Stimulated activated CD4-positive, alpha-beta T cell treated with anti-CD3 and anti-CD28 coated beads, Interleukin-12 subunit alpha, Interleukin-12 subunit beta, amount 100 ng/mL, for 48 hours (primary cell): ENCODE measurements at regions not wholly inside any gene's neighbourhood (a gene's known extent, or its start where the extent isn't known, plus 50 kb on each side); places are given as distances from the start of the nearest gene placed in this dataset.

Experiments used
- DNase-seq, 3 donors: peaks; one replicate each; pipeline ENCODE4 v3.0.0-alpha.2; 2020; ENCODE audit warnings: low read depth in 2 of 3, low spot score in 1 of 3

DNA sequence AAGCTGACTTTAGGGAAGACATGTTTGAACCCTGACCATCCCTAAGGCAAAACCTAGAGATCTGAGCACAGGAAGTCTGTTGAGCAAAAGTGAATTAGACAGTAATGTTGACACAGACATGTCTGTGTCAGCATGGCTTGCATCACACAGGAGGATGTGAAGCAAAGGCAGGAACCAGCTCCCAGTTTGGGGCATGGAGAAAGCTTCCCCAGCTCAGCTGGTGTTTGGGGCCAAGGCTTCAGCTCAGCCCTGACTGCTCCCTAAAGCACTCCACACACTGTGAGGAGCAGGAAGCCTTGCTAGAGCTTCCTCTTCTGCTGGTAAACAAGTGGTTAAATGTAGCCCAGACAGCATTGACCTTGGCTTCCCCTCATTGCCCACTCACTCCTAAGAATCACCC, 153.8 kb upstream of the UBL3 start:
- no peak for DNase-seq

- DNase-seq = no peak
These were observed 152.2 kb upstream of the UBL3 start for GRCh38 chr13:30002577-30002976.

- DNase-seq = no peak
These were observed 150.0 kb upstream of the UBL3 start for GRCh38 chr13:30000370-30000765.

- DNase-seq = no peak
These were observed 149.3 kb upstream of the UBL3 start for GRCh38 chr13:29999492-30000369.

DNA sequence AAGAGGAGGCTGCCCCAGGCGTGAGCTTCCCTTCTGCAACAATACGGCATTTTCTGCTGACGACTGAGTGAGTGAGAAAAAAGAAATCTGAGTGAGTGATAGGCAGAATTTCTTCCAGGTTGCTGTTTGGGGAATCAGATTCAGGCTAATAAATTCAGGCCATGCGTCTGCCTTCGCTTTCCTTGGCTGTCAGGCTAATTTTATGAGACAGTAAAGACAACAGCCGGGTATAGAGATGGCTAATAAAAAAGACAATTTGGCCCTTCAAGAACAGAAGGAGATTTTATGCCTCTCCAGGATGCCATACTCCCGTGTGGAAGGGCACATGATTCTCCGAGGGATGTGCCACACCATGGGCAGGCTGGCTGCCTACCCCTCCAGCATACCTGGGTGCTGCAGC, 145.9 kb upstream of the UBL3 start:
- no peak for DNase-seq

DNA sequence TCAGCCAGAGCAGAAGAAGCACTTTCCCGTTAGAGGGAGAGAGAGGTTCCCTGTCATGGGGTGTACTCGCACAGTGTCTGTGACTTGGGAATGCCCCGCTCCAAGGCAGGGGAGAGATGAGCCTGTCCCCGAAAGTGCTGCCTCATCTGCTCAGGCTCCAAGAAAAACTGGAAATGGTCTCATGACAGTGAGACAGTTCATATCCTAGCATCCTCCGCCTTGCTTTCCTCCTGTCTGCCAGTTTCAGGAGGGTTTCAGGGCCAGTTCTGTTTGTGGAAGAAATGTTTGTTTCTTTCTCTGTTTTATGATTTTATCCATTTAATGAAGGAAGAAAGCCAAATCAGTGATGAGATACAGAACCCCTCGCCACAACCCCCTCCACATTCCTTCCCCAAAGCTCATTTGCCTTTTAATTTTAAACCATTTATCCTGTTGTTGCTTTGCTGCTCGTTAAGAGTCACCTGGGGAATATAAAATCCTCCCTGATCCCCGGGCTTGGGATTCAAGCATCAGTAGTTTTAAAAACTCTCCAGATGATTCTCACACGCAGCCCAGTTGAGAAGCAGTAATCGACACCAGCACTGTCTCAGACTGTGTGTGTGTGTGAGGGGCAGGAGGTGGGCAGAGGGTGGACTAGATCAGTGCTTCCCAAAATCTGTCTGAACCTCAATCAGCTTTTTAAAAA, 144.6 kb upstream of the UBL3 start:
- DNase-seq = no peak

GRCh38 chr13:29993716-29994488, 143.5 kb upstream of the UBL3 start:
- DNase-seq = no peak

GRCh38 chr13:29993196-29993595, 142.8 kb upstream of the UBL3 start:
- DNase-seq = no peak

DNA sequence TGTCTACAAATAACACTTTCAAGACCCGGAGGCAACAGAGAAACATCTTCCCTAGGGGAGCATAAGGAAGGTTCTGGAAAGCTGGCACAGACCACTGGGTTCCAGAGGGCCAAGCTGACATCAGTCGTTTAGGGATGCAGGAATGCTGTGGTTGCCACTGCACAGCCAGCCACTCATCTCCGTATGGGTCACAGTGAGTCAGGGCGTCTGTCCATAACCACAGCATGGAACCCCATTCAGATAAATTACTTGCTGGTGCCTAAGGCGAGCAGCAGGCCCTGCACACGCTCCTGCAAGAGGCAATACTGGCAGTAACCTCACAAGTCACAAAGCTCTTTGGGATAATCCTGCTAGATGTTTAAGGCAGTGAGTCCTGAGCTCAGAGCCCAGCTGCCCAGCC, 140.9 kb upstream of the UBL3 start:
- no peak for DNase-seq

DNA sequence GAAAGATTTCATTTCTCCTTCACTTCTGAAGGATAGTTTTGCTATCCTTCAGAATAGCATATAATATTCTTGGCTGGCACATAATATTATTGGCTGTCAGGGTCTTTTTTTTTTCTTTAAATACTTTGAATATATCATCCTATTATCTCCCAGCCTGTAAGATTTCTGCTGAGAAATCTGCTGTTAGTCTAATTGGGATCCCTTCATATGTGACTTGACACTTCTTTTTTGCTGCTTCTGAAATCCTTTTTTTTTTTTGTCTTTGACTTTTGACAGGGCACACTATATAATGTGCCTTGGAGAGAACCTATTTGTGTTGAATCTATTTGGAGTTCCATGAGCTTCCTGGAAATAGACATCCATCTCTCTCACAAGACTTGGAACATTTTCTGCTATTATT, 136.9 kb upstream of the UBL3 start:
- no peak for DNase-seq

DNA sequence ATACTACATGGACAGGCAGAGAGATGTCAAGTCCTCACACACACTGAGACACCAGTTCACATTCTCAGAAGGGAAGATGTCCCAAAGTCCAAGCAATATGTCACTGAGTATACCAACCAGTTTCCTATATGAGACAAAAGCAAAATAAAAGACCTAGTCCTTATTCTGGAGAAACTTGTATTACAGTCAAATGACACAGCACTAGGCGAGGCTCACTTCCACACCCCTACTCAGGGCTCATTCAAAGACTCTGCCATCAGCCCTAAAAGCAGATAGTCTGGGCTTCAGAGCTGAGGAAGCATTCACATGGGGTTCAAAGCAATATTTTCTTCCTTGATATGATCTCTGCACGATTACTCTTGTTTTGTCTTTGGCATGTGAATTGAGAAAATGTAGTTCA, 129.9 kb upstream of the UBL3 start:
- DNase-seq = no peak

- DNase-seq = no peak
These were observed 127.8 kb upstream of the UBL3 start for GRCh38 chr13:29978211-29978610.

DNA sequence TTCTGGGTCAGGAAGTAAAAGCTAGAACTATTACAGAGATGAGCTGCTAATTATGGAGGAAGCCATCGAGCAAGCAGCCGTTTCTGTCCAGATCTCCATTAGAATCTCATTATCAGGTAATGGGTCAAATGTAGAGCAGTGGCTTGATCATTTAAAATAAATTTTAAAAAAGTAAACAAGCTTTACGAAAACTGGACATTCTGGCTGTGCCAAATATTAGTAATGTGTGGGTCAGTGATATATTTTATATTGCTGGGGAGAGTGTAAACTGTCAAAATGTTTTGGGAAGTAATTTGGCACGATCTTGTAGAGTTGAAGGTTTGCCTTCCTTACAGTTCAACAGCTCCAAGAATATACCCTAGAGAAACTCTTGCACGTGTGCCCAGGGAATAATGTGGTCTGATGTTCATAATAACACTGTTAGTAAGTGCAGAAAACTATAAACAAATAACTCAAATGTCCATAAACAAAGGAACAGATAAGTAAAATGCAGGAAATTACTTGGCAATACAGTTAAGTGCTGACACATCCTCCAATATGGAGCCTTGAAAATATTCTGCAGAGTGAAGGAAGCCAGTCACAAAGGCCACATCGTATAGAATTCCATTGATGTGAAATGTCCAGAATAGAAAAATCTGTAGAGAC, 127.2 kb upstream of the UBL3 start:
- no peak for DNase-seq

- no peak for DNase-seq
These were observed 126.1 kb upstream of the UBL3 start for GRCh38 chr13:29976535-29976934.

GRCh38 chr13:29975283-29975682, 124.9 kb upstream of the UBL3 start:
- no peak for DNase-seq

- no peak for DNase-seq
These were observed 118.9 kb upstream of the UBL3 start for GRCh38 chr13:29969286-29969685.

- DNase-seq = no peak
These were observed 113.9 kb upstream of the UBL3 start for GRCh38 chr13:29964181-29964845.

DNA sequence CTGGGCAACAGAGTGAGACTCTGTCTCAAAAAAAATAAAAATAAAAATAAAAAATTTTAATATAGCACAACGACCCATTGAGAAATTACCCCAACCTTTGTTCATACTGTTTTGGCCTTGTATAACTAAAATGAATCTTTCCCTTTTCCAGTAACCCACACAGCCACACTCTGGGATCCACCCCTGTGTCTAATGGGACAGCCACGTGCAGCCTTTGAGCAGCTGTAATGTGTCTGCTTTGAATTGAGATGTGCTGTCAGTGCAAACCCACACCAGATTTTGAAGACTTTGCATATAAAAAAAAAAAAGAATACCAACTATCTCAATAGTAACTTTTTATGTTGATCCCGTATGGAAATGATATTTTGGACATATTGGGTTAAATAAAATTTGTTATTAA, 112.7 kb upstream of the UBL3 start:
- DNase-seq = no peak

- DNase-seq = no peak
These were observed 110.7 kb upstream of the UBL3 start for GRCh38 chr13:29961036-29961670.

DNA sequence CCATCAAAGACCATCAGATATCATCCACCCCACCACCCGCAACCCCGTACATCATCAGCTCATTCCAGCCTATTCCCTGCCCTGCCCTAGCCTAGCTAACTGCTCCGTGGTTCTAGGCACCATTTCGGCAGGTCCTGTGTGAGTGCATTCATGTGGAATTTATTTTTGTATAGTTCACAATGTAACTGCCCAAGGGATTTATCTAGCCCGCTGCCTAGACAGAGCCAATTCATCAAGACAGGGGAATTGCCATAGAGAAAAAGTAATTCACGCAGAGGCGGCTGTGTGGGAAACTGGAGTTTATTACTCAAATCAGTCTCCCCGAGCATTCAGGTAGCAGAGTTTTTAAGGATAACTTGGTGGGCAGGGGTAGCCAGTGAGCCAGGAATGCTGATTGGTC, 109.2 kb upstream of the UBL3 start:
- no peak for DNase-seq
